Ishikawa (cell line): ENCODE measurements at regions not wholly inside any gene's neighbourhood (a gene's known extent, or its start where the extent isn't known, plus 50 kb on each side); places are given as distances from the start of the nearest gene placed in this dataset.

ENCODE experiments used
- CEBPB ChIP-seq: IDR thresholded peaks from 2 replicates; pipeline ENCODE4 v1.6.1; 2012
- CREB1 ChIP-seq: IDR thresholded peaks from 2 replicates; pipeline ENCODE4 v1.6.1; 2012; ENCODE audit warnings: low read depth
- EGR1 ChIP-seq: IDR thresholded peaks from 2 replicates; pipeline ENCODE4 v1.6.1; 2012
- EP300 ChIP-seq: IDR thresholded peaks from 2 replicates; pipeline ENCODE4 v1.6.1; 2012; ENCODE audit warnings: borderline replicate concordance
- FOXM1 ChIP-seq: IDR thresholded peaks from 2 replicates; pipeline ENCODE4 v1.6.1; 2012; ENCODE audit warnings: low read depth, borderline replicate concordance
- NFIC ChIP-seq: IDR thresholded peaks from 2 replicates; pipeline ENCODE4 v1.6.1; 2012
- RAD21 ChIP-seq: IDR thresholded peaks from 2 replicates; pipeline ENCODE4 v1.6.1; 2012; ENCODE audit warnings: low read depth
- TAF1 ChIP-seq: IDR thresholded peaks from 2 replicates; pipeline ENCODE4 v1.6.1; 2012; ENCODE audit warnings: low read depth, mild to moderate bottlenecking
- TCF12 ChIP-seq: IDR thresholded peaks from 2 replicates; pipeline ENCODE4 v1.6.1; 2012; ENCODE audit warnings: low read depth
- TEAD4 ChIP-seq: IDR thresholded peaks from 2 replicates; pipeline ENCODE4 v1.6.1; 2012
- YY1 ChIP-seq: IDR thresholded peaks from 2 replicates; pipeline ENCODE4 v1.6.1; 2012; ENCODE audit warnings: low read depth
- ZBTB7A ChIP-seq: IDR thresholded peaks from 2 replicates; pipeline ENCODE4 v1.6.1; 2012; ENCODE audit warnings: low read depth
- TF ChIP-seq, protein P1 (sequence below): IDR thresholded peaks from 2 replicates; pipeline ENCODE4 v1.6.1; 2012
- TF ChIP-seq, protein P2 (sequence below): IDR thresholded peaks from 2 replicates; pipeline ENCODE4 v1.6.1; 2012
- TF ChIP-seq, protein P3 (sequence below): IDR thresholded peaks from 2 replicates; pipeline ENCODE4 v1.6.1; 2012; ENCODE audit warnings: low read depth, mild to moderate bottlenecking

DNA sequence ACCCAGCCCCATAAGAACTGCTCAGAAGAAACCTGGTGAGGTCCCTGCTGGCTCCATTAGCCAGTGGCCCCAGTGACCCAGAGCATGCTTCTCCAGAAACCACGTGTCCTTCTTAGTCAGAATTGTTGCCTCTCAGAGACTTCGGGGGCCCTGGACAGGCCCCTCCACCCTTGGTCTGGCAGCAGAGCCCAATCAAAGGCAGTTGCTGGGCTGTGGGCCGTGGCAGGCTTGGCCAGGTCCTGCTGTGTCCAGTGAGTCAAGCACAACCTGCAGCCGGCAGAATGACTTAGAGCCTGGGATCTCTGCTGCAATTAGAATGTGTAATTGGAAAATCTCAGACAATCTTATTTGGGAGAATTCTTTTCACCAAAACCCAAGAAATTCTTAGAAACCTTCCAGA is 502.0 kb upstream of the KLF4 start:
- TF ChIP-seq EGR1 (no peak), TCF12 (no peak), TAF1 (no peak), CEBPB (no peak), TEAD4 (no peak), NFIC (no peak), EP300 (no peak), FOXM1 (no peak), CREB1 (no peak), YY1 (no peak), ZBTB7A (no peak)
- TF ChIP-seq, protein P1, sequence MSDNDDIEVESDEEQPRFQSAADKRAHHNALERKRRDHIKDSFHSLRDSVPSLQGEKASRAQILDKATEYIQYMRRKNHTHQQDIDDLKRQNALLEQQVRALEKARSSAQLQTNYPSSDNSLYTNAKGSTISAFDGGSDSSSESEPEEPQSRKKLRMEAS: no peak
- TF ChIP-seq, protein P2, sequence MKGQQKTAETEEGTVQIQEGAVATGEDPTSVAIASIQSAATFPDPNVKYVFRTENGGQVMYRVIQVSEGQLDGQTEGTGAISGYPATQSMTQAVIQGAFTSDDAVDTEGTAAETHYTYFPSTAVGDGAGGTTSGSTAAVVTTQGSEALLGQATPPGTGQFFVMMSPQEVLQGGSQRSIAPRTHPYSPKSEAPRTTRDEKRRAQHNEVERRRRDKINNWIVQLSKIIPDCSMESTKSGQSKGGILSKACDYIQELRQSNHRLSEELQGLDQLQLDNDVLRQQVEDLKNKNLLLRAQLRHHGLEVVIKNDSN: no peak

DNA sequence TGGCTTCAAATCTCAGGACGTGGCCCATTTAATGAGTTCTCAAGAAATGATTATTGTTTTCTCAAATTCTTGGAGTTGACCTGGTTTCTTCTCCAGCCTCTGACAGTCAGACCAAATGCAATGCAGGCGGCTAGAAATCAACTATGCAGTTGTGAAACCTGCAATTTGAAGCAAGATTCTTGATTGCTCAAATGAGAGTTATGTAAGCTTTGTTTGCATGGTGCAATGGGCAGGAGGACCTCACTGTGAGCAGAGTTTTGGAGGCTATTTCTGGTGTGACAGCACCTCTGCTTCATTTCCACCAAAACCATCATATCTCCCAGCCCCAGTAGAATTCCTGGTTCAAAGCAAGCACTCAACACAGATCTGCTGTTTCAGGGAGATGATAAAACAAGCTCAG is 500.0 kb upstream of the KLF4 start:
- no peak for TF ChIP-seq TEAD4
- no peak for TF ChIP-seq TCF12
- TF ChIP-seq FOXM1: no peak
- no peak for TF ChIP-seq CEBPB
- no peak for TF ChIP-seq CREB1
- no peak for TF ChIP-seq NFIC

DNA sequence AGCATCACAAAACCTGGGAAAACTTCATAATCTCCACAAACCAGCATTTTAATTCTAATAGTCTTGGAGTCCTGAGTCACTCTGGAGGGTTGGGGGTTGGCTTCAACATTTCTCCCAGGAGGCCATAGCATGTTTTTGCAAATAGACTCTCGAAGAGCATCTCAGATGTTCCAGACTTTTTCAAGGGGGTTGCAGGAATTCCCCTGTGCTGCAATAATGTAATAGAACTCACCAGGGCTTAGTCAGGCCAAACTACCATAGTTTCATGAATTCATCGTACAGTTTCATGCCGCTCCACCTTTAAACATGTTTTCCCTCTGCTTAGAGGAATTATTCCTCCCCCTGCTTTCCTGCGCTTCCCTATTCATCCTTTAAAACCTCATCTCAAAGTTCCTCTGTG is 499.5 kb upstream of the KLF4 start:
- no peak for TF ChIP-seq FOXM1
- TF ChIP-seq TCF12: no peak
- no peak for TF ChIP-seq YY1
- no peak for TF ChIP-seq TEAD4
- TF ChIP-seq NFIC: no peak
- no peak for TF ChIP-seq EGR1
- TF ChIP-seq, protein P1: no peak
- TF ChIP-seq TAF1: no peak
- no peak for TF ChIP-seq EP300
- no peak for TF ChIP-seq ZBTB7A

DNA sequence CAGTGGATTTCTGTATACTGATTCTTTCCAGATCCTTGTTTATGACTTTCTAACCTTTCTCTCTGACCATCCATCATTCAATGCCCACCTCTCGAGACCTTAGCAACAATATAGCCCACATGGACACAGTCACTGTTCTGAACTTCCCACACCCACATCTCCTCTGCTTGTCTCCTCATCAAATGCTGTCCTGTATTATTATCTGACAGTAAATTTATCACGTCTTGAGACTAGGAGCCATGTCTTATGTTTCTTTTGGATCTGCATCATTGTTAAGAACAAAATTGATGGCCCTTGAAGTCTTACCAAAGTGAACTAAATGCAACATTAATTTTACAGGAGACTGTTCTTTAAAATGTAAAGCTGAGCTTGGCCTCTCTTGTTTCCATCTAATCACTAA is 495.4 kb upstream of the KLF4 start:
- TF ChIP-seq, protein P2: no peak
- TF ChIP-seq ZBTB7A (no peak), TEAD4 (no peak), TCF12 (no peak), YY1 (no peak), NFIC (no peak), TAF1 (no peak), CREB1 (no peak), EP300 (no peak), EGR1 (no peak), RAD21 (no peak), FOXM1 (no peak), CEBPB (no peak)
- TF ChIP-seq, protein P1: no peak
- TF ChIP-seq, protein P3, sequence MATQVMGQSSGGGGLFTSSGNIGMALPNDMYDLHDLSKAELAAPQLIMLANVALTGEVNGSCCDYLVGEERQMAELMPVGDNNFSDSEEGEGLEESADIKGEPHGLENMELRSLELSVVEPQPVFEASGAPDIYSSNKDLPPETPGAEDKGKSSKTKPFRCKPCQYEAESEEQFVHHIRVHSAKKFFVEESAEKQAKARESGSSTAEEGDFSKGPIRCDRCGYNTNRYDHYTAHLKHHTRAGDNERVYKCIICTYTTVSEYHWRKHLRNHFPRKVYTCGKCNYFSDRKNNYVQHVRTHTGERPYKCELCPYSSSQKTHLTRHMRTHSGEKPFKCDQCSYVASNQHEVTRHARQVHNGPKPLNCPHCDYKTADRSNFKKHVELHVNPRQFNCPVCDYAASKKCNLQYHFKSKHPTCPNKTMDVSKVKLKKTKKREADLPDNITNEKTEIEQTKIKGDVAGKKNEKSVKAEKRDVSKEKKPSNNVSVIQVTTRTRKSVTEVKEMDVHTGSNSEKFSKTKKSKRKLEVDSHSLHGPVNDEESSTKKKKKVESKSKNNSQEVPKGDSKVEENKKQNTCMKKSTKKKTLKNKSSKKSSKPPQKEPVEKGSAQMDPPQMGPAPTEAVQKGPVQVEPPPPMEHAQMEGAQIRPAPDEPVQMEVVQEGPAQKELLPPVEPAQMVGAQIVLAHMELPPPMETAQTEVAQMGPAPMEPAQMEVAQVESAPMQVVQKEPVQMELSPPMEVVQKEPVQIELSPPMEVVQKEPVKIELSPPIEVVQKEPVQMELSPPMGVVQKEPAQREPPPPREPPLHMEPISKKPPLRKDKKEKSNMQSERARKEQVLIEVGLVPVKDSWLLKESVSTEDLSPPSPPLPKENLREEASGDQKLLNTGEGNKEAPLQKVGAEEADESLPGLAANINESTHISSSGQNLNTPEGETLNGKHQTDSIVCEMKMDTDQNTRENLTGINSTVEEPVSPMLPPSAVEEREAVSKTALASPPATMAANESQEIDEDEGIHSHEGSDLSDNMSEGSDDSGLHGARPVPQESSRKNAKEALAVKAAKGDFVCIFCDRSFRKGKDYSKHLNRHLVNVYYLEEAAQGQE: no peak

DNA sequence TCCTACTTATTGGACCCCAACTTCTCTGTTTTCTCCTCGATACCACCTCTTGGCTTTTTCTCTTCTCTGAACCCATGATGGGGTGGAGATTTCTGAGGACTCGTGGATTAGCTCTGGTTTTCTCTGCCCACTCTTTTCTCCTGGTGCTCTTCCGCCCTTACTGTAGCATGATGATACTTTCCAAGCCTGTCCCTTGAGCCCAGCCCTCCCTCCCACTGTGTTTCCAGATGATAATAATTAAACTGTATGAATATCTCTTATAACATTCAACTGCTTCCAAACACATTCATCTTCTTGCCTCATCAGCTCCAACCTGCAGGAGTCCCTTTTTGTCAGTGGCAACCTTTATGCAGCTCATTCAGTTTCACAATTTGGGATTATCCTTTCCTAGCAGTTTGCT is 494.2 kb upstream of the KLF4 start:
- TF ChIP-seq, protein P1: no peak
- no peak for TF ChIP-seq CREB1
- TF ChIP-seq YY1: no peak
- TF ChIP-seq RAD21: no peak

DNA sequence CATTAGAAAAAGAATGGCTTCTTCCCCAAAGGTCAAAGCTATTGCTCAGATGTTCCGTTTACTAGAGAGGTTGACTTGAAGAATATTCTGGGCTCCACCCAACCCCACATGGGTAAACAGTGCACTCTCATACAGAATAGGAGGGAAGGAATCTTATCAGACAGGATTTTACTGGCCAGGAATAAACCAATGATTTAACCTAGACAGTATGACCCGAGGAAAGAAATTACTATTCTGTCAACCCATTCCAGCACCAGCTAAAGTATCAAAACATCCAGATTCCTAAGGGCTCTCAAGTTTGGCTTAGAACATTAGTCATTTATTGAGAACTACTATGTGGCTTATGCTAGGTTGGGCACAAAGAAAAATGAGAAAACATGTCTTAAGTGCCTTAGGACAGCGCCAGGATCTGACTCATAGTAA is 493.6 kb upstream of the KLF4 start:
- TF ChIP-seq TEAD4 (no peak), FOXM1 (no peak), TCF12 (no peak)
- TF ChIP-seq, protein P3: no peak
